MG63 (cell line): ENCODE measurements at regions not wholly inside any gene's neighbourhood (a gene's known extent, or its start where the extent isn't known, plus 50 kb on each side); places are given as distances from the start of the nearest gene placed in this dataset.
"Not testable (repeated sequence)": the region's sequence is repeated elsewhere in the genome, so short reads cannot be mapped to it uniquely, and the experiment has no call there.

Experiments
- DNase-seq: peaks from one replicate; pipeline ENCODE4 v3.0.0-alpha.2; 2020
- H3K27me3 ChIP-seq: fragments of 250-450 bp; sonication (Bioruptor Pico); 2 replicates; pipeline ENCODE4 v1.5.1; 2020; ENCODE audit warnings: mild to moderate bottlenecking, moderate library complexity
- H3K36me3 ChIP-seq: fragments of 250-450 bp; sonication (Bioruptor Pico); 2 replicates; pipeline ENCODE4 v1.5.1; 2020; ENCODE audit warnings: mild to moderate bottlenecking, moderate library complexity
- H3K4me3 ChIP-seq: fragments of 250-450 bp; sonication (Bioruptor Pico); 2 replicates; pipeline ENCODE4 v1.5.1; 2020; ENCODE audit warnings: mild to moderate bottlenecking, moderate library complexity
- H3K9me3 ChIP-seq: fragments of 250-450 bp; sonication (Bioruptor Pico); 2 replicates; pipeline ENCODE4 v1.5.1; 2020; ENCODE audit warnings: mild to moderate bottlenecking, moderate library complexity

DNA sequence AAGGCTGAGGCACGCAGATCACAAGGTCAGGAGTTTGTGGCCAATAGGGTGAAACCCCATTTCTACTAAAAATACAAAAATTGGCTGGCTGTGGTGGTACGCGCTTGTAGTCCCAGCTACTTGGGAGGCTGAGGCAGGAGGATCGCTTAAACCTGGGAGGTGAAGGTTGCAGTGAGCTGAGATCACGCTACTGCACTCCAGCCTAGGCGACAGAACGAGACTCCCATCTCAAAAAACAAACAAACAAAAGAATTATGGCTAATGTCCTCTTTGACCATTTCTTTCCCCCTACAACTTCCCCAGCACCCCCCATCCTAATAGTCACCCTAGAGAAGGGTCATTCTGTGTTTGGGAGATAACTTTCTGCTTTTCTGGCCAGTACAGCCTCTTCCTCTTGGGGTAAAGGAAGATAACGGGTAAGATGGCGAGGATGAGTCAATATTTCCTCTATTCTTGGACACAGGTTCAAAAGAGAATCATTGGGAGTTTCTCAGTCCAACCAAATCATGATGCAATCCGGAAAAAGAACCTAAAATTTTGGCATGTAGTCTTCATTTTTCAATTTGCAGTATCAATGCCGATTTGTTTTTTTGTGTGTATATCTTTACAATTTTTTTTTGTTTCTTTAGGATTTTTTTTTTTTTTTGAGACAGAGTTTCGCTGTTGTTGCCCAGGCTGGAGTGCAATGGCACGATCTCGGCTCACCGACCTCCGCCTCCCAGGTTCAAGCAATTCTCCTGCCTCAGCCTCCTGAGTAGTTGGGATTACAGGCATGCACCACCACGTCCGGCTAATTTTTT lies 107.6 kb upstream of the MED13 start:
- Histone ChIP-seq H3K27me3 (no peaks in the 10 kb centered on the region), H3K36me3 (no peaks in the 10 kb centered on the region), H3K9me3 (no peaks in the 10 kb centered on the region), H3K4me3 (no peak overlapping the region)
- no peak for DNase-seq

DNA sequence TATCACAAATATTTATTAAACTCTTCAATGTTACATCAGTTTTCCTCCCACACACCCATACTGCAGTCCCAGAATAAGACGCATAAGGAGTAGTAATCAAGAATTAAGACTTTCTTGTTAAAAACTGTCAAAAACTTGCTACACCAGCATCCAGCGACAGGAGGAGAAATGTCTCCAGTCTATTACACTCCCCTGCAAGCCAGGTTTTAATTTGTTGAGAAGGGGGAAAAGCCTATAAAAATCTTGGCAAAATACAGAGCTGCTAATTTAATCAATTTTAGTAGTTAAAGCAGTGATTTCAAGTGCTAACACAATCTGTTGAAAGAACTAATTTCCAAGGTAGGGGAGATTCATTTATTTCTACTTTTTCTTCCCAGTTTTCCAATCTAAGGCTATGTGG lies 102.0 kb upstream of the MED13 start:
- H3K4me3 ChIP-seq, result no peak overlapping the region
- H3K36me3 ChIP-seq, result no peaks in the 10 kb centered on the region
- DNase-seq, result no peak
- H3K9me3 ChIP-seq, result no peaks in the 10 kb centered on the region
- H3K27me3 ChIP-seq, result no peaks in the 10 kb centered on the region

DNA sequence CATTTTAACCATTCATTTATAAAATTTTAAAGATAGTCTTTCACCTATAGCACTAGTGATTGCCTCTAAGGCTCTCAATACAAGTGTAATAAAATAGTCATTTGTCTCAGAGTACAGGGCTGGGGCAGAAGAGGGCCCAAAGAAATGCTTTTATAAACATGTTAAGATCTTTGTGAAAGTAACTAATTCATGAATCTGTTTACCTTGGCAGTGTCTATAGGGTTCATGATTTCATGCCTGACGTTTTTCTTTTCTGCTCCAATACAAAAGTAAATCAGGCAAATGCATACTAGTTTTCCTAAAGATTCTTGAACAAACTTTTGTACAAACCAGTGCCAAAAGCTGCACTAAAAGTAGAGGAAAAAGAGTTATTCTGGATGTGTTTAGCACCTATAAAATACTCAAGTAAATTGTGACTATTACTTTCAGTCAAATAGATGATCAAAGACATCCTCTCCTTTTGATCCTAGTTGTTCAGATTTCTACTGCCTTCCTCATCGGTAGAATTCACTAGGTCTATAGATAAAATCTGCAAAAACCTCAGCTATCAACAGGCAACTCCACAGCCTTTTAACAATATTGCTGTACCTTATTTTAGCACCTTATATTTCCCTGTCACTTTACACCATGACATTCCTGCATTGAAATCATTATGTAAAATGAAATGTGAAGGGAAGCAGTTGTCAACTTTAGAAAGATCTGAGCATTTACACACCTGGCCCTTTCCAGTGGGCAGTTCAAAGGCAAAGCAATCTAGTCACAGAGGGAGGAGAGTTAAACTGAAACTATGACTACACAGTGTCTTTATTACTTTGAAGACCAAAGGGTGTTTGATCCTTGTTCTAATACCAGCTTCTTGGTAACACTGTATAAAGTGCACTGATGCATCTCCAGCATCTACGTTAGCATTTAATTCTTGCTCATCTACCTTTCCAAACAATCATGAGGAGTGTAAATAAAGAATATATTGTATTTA lies 100.0 kb upstream of the MED13 start:
- H3K36me3 ChIP-seq, result no peaks in the 10 kb centered on the region
- no peak overlapping the region for H3K4me3 ChIP-seq
- no peak for DNase-seq
- no peaks in the 10 kb centered on the region for H3K9me3 ChIP-seq
- no peaks in the 10 kb centered on the region for H3K27me3 ChIP-seq

DNA sequence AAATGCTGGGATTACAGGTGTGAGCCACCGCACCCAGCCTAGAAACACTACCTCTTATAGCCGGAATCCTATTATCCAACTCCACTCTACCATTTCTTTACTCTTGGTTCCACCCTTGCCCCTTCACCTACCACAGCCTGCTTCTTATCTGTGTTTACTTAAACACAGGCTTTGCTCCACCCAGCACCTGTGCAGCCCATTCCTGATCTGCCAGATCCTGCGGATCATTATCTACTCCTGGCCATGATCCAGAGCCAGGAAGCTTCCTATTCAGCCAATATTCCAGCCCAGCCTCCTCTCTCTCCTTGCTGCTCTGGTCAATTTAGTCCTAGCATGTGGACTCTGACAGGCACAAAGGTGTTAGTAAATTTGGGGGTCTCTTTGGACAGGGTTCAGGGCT lies 98.8 kb upstream of the MED13 start:
- Histone ChIP-seq H3K36me3 (no peaks in the 10 kb centered on the region), H3K4me3 (no peak overlapping the region), H3K9me3 (no peaks in the 10 kb centered on the region), H3K27me3 (no peaks in the 10 kb centered on the region)
- DNase-seq, result no peak

DNA sequence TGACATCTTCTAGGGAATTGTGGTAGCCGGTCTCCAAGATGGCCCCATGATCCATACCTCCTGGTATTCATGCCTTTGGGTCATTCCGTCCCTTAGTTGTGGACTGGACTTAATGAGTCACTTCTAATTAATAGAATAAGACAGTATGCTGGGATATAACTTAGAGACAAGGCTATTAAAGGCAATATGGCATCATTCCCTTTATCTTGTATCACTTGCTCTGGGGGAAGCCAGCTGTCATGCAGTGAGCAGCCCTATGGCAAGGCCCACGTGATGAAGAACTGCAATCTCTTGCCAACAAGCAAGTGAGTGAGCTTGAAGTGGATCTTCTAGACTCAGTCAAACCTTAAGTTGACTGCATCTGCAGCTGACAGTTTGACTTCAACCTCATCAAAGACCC lies 97.8 kb upstream of the MED13 start:
- no peak overlapping the region for H3K4me3 ChIP-seq
- H3K27me3 ChIP-seq, result no peaks in the 10 kb centered on the region
- H3K36me3 ChIP-seq, result no peaks in the 10 kb centered on the region
- no peaks in the 10 kb centered on the region for H3K9me3 ChIP-seq
- no peak for DNase-seq

DNA sequence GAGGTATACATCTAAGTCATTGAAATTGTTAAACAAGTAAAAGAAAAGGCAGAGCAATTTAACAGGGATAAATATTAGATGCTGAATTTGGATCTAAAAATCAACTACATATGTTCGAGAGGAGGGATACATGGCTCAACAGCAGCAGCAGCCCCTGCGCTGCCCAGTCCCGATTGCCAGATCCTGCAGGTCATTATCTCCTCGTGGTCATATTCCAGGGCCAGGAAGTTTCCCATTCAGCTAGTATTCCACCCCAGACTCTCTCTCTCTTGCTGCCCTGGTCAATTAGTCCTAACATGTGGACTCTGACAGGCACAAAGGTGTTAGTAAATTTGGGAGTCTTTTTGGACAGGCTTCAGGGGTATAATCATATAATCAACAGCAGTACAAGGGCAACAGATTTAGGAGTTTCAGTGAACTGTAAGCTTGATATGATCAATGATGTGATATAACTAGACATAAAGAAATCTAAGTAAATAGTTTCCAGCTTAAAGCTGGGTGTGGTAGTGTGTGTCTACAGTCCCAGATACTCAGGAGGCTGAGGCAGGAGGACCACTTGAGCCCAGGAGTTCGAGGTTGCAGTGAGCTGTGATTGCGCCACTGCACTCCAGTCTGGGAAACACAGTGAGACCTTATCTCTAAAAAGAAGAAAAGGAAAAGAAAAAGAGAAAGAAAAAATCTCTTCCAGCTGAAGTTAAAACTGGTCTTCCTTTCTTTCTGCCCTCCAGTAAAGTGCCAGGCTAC lies 96.5 kb upstream of the MED13 start:
- no peaks in the 10 kb centered on the region for H3K27me3 ChIP-seq
- DNase-seq, result no peak
- H3K36me3 ChIP-seq, result no peaks in the 10 kb centered on the region
- no peaks in the 10 kb centered on the region for H3K9me3 ChIP-seq
- no peak overlapping the region for H3K4me3 ChIP-seq

DNA sequence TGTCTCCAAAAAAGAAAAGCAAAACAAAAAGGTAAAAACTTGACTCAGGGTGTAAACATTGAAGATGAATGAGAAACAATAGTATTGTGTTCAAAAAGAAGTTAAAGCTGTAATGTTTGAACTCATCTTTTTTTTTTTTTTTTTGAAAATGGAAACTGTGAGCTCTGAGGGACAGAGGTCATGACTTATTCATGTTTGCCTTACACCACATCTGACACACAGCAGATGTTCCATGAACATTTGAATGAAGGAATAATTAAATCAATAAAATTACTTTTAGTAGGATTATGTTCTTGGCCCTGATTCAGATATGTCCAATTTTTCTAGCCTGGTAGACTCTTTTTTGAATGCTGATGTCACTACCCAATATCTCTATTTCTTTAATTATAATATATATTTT lies 95.7 kb upstream of the MED13 start:
- no peaks in the 10 kb centered on the region for H3K9me3 ChIP-seq
- DNase-seq, result no peak
- no peak overlapping the region for H3K4me3 ChIP-seq
- no peaks in the 10 kb centered on the region for H3K36me3 ChIP-seq
- H3K27me3 ChIP-seq, result no peaks in the 10 kb centered on the region

DNA sequence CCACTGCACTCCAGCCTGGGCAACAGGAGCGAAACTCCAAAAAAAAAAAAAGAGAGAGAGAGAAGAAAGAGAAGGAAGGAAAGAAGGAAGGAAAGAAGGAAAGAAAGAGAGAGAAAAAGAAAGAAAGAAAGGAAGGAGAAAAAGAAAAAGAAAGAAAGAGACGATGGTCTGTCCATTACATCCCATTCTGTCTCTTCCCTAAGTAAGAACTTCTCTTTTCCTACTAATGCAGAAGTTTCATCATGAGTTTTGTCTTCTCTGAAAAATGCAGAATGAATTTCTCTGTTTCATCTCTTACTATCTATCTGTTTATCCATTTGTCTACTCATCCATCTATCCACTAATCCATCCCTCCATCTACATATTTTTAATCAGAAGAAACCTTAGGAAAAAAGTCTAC lies 94.9 kb upstream of the MED13 start:
- no peak for DNase-seq
- Histone ChIP-seq H3K36me3 (no peaks in the 10 kb centered on the region), H3K4me3 (no peak overlapping the region), H3K27me3 (no peaks in the 10 kb centered on the region), H3K9me3 (no peaks in the 10 kb centered on the region)

DNA sequence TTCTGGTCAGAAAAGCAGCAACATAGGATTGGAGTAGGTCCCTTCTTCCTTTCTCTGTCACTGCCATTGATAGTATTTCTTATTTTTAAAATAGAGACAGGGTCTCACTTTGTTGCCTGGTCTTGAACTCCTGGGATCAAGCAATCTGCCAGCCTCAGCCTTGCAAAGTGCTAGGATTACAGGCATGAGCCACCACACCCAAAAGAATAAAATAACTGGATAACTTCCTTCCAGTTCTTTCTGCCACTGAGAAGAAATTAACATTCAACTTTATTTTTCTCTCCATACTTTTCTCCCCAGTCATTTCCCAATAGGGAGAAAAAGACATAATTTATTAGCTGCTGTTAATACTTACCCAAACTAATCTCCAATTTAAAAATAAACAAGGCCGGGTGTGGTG lies 91.9 kb upstream of the MED13 start:
- H3K4me3 ChIP-seq, result no peak overlapping the region
- no peaks in the 10 kb centered on the region for H3K36me3 ChIP-seq
- H3K9me3 ChIP-seq, result no peaks in the 10 kb centered on the region
- H3K27me3 ChIP-seq, result no peaks in the 10 kb centered on the region
- DNase-seq, result no peak

DNA sequence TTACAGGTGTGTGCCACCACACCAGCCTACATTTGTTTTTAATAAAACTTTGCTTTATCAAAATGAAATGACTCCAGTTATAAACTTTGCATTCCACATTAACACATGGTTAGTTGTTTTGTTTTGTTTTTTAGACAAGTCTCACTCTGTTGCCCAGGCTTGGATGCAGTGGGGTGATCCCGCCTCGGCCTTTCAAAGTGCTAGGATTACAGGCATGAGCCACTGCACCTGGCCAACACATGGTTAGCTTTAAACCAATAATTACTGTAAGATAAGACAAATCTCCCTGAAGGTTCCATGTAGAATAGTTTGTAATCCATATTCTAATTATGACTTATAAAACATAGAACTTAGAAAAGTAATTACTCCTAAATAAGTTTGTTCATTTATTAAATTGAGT lies 89.8 kb upstream of the MED13 start:
- H3K36me3 ChIP-seq, result no peaks in the 10 kb centered on the region
- no peak overlapping the region for H3K4me3 ChIP-seq
- no peaks in the 10 kb centered on the region for H3K9me3 ChIP-seq
- DNase-seq, result no peak
- no peaks in the 10 kb centered on the region for H3K27me3 ChIP-seq

DNA sequence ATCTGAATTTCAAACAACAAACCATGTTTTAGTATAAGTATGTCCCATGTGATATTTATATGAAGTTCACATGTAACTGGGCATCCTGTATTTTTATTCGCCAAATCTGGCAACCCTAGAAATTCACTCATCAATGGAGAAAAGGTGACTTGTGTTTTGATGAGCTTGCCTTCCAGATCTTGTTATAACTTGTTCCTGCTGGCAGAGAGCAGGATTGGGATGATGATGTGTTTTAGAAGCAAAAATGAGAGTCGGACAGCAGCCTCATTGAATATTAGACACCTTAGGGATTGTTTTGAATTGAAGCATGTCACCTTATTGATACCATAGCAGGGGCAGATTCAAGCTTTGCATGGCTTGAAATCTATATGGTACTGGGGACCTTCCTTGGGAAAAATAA lies 85.4 kb upstream of the MED13 start:
- no peaks in the 10 kb centered on the region for H3K9me3 ChIP-seq
- no peaks in the 10 kb centered on the region for H3K36me3 ChIP-seq
- H3K27me3 ChIP-seq, result no peaks in the 10 kb centered on the region
- no peak for DNase-seq
- H3K4me3 ChIP-seq, result no peak overlapping the region

DNA sequence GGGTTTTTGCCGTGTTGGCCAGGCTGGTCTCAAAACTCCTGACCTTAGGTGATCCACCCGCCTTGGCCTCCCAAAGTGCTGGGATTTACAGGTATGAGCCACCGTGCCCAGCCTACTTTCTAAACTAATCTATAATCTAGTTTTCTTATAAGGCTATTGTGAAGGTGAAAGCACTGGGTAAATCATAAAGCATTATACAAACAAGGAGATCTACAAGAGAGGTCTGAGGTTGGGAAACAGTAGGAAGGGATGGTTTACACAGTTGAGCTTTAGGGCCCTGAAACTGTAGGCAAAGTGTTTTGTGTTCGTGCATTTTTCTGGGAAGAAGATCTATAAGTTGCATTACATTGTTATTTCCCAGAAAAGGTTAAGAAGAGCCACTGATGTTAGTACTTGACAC lies 84.9 kb upstream of the MED13 start:
- DNase-seq, result no peak
- Histone ChIP-seq H3K4me3 (no peak overlapping the region), H3K36me3 (no peaks in the 10 kb centered on the region), H3K9me3 (no peaks in the 10 kb centered on the region), H3K27me3 (no peaks in the 10 kb centered on the region)

DNA sequence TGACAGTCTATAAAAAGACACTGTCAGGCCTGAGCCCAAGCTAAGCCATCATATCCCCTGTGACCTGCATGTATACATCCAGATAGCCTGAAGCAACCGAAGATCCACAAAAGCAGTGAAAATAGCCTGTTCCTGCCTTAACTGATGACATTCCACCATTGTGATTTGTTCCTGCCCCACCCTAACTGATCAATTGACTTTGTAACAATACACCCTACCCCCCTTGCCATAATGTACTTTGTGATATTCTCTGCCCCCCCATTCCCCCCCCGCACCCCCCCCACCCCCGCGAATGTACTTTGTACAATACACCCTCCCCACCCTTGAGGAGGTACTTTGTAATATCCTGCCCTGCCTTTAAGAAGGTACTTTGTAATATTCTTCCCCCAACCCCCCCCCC lies 82.2 kb upstream of the MED13 start:
- Histone ChIP-seq H3K27me3 (no peaks in the 10 kb centered on the region), H3K9me3 (no peaks in the 10 kb centered on the region), H3K36me3 (no peaks in the 10 kb centered on the region), H3K4me3 (no peak overlapping the region)
- no peak for DNase-seq

DNA sequence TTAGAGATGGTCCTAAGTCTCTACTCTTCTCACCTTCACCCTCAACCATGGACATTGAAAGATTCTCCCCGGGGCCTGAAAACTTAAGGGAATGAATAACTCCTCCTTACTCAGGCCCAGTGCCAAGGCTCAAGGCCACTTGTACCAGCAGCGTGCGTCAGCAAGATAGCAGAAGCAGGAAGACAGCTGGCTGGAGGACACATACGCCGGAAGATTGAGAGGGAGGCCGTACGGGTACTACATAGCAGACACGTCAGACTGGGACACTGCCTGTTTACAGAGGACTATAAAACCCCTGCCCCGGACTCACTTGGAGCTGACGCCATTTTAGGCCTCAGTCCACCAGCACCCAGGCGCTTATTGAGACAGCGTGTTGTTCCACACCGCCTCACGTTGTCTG lies 75.8 kb upstream of the MED13 start:
- H3K36me3 ChIP-seq, result no peaks in the 10 kb centered on the region
- peaks cover 12% of the 10 kb centered on the region; the same call in 1 of the 2 replicates for H3K27me3 ChIP-seq
- H3K4me3 ChIP-seq, result no peak overlapping the region
- H3K9me3 ChIP-seq, result no peaks in the 10 kb centered on the region
- DNase-seq, result no peak

DNA sequence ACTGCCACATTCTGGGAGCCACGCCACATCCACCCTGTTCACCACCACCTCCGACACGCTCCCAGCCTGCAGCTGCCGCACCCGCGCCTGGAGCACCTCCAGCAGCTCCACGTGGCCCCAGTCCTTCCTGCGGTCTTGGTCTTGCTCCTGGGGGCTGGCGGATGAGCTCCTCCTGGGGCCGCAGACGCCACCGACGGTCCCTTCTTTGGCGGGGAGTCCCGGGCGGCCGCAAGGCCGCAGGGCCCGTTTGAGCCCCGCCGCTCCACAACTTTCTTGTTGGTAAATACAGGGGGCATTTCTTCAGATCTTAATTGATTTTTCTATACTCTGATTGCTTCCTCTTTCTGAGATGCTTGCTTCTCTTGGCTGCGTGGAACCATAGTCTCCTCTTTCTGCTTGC lies 75.3 kb upstream of the MED13 start:
- Histone ChIP-seq H3K4me3 (no peak overlapping the region), H3K9me3 (no peaks in the 10 kb centered on the region)
- no peak for DNase-seq

DNA sequence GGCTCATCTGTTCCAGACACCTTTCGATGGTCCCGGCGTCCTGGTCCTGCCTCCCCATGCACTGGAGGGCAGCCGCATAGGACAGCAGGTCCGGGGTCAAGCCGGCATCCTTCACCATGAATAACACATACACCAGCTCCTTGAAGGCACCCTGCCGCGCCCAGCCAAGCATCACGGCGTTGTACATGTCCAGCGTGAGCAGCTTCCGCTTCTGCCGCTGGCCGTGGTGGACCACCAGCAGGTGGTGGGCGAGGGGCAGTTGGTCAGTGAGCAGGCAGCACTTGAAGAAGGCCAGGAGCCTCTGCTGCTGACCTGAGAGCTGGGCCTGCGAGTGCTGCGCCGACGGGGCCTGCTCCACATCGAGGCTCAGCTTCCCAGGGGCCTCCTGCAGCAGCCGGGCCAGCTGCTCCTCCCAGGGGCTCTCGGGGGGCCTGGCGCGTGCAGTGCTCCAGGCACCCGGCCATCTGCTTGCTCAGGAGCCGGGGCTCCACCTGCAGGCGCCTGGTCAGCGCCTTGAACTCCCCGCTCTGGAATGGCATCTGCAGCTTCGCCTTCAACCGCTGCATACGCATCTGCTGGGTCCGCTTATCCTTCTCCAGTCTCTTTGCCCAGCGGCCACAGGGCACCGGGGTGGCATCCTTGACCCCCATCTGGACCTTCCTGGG lies 74.7 kb upstream of the MED13 start:
- not testable (repeated sequence) for H3K36me3 ChIP-seq

More for the DNA sequence above, 75.3 kb upstream of the MED13 start:
- Histone ChIP-seq H3K27me3 (peaks cover 12% of the 10 kb centered on the region; the same call in 1 of the 2 replicates), H3K36me3 (no peaks in the 10 kb centered on the region)

More for the DNA sequence above, 74.7 kb upstream of the MED13 start:
- peaks cover 12% of the 10 kb centered on the region; the same call in 1 of the 2 replicates for H3K27me3 ChIP-seq
- not testable (repeated sequence) for DNase-seq, H3K4me3 ChIP-seq, H3K9me3 ChIP-seq
